Stimulated activated naive CD8-positive, alpha-beta T cell treated with anti-CD3 and anti-CD28 coated beads, Interleukin-15, Interleukin-2, amounts not matched to agents 100 ng/mL and 50 ng/mL, for 24 hours (primary cell): ENCODE measurements at regions not wholly inside any gene's neighbourhood (a gene's known extent, or its start where the extent isn't known, plus 50 kb on each side); places are given as distances from the start of the nearest gene placed in this dataset.
"Not testable (repeated sequence)": the region's sequence is repeated elsewhere in the genome, so short reads cannot be mapped to it uniquely, and the experiment has no call there.

ENCODE experiments used
- H3K27ac Mint-ChIP-seq: one replicate; pipeline ENCODE4 v1.8.0; 2021; ENCODE audit warnings: mild to moderate bottlenecking, mixed read lengths
- H3K27me3 Mint-ChIP-seq: one replicate; pipeline ENCODE4 v1.8.0; 2021; ENCODE audit warnings: mixed read lengths
- H3K36me3 Mint-ChIP-seq: one replicate; pipeline ENCODE4 v1.8.0; 2021; ENCODE audit warnings: low read depth, mixed read lengths
- H3K4me1 Mint-ChIP-seq: one replicate; pipeline ENCODE4 v1.8.0; 2021; ENCODE audit warnings: low read depth, mixed read lengths
- H3K4me3 Mint-ChIP-seq: one replicate; pipeline ENCODE4 v1.8.0; 2021; ENCODE audit warnings: mild to moderate bottlenecking, mixed read lengths
- H3K9me3 Mint-ChIP-seq: one replicate; pipeline ENCODE4 v1.8.0; 2021; ENCODE audit warnings: mixed read lengths

DNA sequence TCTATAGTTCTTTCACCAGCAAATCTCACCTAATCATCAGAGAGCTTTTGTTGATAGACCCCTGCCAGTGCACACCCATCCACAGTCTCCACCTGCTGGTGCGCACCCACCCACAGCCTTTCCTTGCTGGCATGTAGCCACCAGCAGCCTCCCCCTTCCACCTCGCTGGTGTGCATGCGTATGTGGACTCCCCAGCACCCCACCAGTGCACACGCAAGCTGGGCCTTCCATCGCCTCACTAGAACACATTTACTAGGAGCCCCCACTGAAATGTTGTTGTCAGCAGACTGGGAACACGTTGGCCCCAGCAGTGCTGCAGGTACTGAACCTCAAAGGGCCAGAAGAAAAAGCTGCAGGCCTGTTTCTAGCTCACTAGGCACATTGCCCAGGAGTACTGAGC lies 104.9 kb upstream of the ZWINT start:
- H3K4me3 Mint-ChIP-seq, result no peak overlapping the region
- peaks cover 3% of the 10 kb centered on the region for H3K9me3 Mint-ChIP-seq
- H3K27me3 Mint-ChIP-seq, result no peaks in the 10 kb centered on the region
- no peak overlapping the region for H3K27ac Mint-ChIP-seq
- no peaks in the 10 kb centered on the region for H3K36me3 Mint-ChIP-seq
- H3K4me1 Mint-ChIP-seq, result no peaks in the 10 kb centered on the region

DNA sequence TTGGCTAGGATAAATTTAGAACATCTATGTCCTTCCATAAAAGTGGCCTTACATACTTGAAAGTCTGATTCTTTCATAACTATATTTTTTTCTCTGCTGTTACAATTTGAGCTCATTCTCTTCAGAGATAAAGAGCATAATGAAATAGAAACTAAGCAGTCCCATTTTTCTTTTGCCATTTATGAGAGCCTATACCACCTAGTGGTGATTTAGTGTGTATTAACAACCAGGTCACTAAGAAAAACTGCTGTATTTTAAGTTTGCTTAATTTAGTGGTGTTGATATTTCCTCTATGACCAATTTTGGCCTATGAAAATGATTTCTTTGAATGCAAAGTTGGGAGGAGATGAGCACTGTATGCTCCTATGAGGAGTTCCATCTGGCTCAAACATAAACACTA lies 88.7 kb upstream of the ZWINT start:
- Mint-ChIP-seq H3K4me3 (no peak overlapping the region), H3K27me3 (no peaks in the 10 kb centered on the region), H3K36me3 (no peaks in the 10 kb centered on the region), H3K27ac (no peak overlapping the region), H3K4me1 (no peaks in the 10 kb centered on the region), H3K9me3 (peaks cover 14% of the 10 kb centered on the region)

GRCh38 chr10:56447613-56448012 lies 86.6 kb upstream of the ZWINT start:
- H3K36me3 Mint-ChIP-seq, H3K27ac Mint-ChIP-seq, H3K4me1 Mint-ChIP-seq, H3K4me3 Mint-ChIP-seq, H3K27me3 Mint-ChIP-seq: not testable (repeated sequence)
- peaks cover 14% of the 10 kb centered on the region for H3K9me3 Mint-ChIP-seq

- not testable (repeated sequence) for H3K4me3 Mint-ChIP-seq, H3K27ac Mint-ChIP-seq, H3K9me3 Mint-ChIP-seq, H3K27me3 Mint-ChIP-seq, H3K36me3 Mint-ChIP-seq, H3K4me1 Mint-ChIP-seq
Measured at GRCh38 chr10:56441337-56441736, 80.3 kb upstream of the ZWINT start.
